Esophagus squamous epithelium (tissue), 4 donors: ENCODE measurements at regions not wholly inside any gene's neighbourhood (a gene's known extent, or its start where the extent isn't known, plus 50 kb on each side); places are given as distances from the start of the nearest gene placed in this dataset.

Experiments
- POLR2A ChIP-seq, 4 donors: fragments of 450-650 bp; IDR thresholded peaks; one replicate each; pipeline ENCODE4 v1.6.1; 2017; ENCODE audit warnings: antibody characterized with exemption in 4 of 4, mild to moderate bottlenecking in 4 of 4, moderate library complexity in 3 of 4
- TF ChIP-seq, protein P1 (sequence below), 6 experiments: fragments of 450-650 bp in 4 of 6; fragments of 200-600 bp in 2 of 6; sonication (generic) in 2 of 6; IDR thresholded peaks; one replicate each; pipeline ENCODE4 v1.5.1; 2016 to 2019; ENCODE audit warnings: antibody characterized with exemption in 6 of 6, mild to moderate bottlenecking in 4 of 6, moderate library complexity in 4 of 6

DNA sequence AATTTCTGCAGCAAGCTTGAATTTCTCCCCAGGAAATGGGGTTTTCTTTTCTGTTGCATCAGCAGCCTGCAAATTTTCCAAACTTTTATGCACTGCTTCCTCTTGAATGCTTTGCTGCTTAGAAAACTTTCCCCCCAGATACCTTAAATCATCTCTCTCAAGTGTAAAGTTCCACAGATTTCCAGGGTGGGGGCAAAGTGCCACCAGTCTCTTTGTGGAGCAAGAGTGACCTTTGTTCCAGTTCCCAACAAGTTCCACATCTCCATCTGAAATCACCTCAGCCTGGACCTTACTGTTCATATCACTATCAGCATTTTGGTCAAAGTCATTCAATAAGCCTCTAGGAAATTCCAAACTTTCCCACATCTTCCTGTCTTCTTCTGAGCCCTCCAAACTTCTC, 241.6 kb upstream of the TMTC1 start:
- TF ChIP-seq, protein P1, sequence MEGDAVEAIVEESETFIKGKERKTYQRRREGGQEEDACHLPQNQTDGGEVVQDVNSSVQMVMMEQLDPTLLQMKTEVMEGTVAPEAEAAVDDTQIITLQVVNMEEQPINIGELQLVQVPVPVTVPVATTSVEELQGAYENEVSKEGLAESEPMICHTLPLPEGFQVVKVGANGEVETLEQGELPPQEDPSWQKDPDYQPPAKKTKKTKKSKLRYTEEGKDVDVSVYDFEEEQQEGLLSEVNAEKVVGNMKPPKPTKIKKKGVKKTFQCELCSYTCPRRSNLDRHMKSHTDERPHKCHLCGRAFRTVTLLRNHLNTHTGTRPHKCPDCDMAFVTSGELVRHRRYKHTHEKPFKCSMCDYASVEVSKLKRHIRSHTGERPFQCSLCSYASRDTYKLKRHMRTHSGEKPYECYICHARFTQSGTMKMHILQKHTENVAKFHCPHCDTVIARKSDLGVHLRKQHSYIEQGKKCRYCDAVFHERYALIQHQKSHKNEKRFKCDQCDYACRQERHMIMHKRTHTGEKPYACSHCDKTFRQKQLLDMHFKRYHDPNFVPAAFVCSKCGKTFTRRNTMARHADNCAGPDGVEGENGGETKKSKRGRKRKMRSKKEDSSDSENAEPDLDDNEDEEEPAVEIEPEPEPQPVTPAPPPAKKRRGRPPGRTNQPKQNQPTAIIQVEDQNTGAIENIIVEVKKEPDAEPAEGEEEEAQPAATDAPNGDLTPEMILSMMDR (IDR thresholded peaks at IDR 0.05): no peak
- no peak for TF ChIP-seq POLR2A (IDR thresholded peaks at IDR 0.05)
